PC-3 (cell line): ENCODE measurements at regions not wholly inside any gene's neighbourhood (a gene's known extent, or its start where the extent isn't known, plus 50 kb on each side); places are given as distances from the start of the nearest gene placed in this dataset.

ENCODE experiments used
- ATAC-seq: fragments of 200-7000 bp; cut with Tn5 transposase; 2 replicates; pipeline ENCODE4 v1.9.1; 2020; ENCODE audit warnings: mild to moderate bottlenecking, moderate library complexity
- BruUV-seq: library from RNA; stranded (reverse); fragments of 400-500 nt; replicated peaks from 2 replicates; lab custom pipeline; 2021; lab: Mats Ljungman, UMichigan
- CTCF ChIA-PET: fragments of 300-600 bp; sonication (Branson Sonifier 250); formaldehyde crosslinking; loops from one replicate; lab custom pipeline; 2022; ENCODE audit warnings: antibody characterized with exemption; lab: Charles Lee
- POLR2A ChIA-PET: fragments of 300-600 bp; sonication (Branson Sonifier 250); formaldehyde crosslinking; loops from one replicate; lab custom pipeline; 2022; ENCODE audit warnings: antibody characterized with exemption; ENCODE audit not compliant: unreplicated experiment; lab: Charles Lee
- DNase-seq: peaks from one replicate; pipeline ENCODE4 v3.0.0-alpha.2; 2015
- H2AFZ ChIP-seq: fragments of 300-600 bp; sonication (generic); 2 replicates; pipeline ENCODE4 v1.6.0; 2016; ENCODE audit warnings: antibody characterized with exemption, low read length
- H3F3A ChIP-seq: fragments of 300-600 bp; sonication (generic); one replicate; pipeline ENCODE4 v1.6.0; 2017; ENCODE audit warnings: antibody characterized with exemption, low read length, control low read depth, mild to moderate bottlenecking; ENCODE audit not compliant: unreplicated experiment
- H3K27ac ChIP-seq: fragments of 300-600 bp; sonication (generic); 2 replicates; pipeline ENCODE4 v1.5.1; 2016; ENCODE audit warnings: mild to moderate bottlenecking, low read length
- H3K27me3 ChIP-seq: fragments of 300-600 bp; sonication (generic); 2 replicates; pipeline ENCODE4 v1.6.1; 2016; ENCODE audit warnings: low read length, mixed read lengths
- H3K36me3 ChIP-seq: fragments of 300-600 bp; sonication (generic); 2 replicates; pipeline ENCODE4 v1.6.1; 2016; ENCODE audit warnings: low read depth, mixed run types, low read length, mixed read lengths
- H3K4me1 ChIP-seq: fragments of 300-600 bp; sonication (generic); 2 replicates; pipeline ENCODE4 v1.5.1; 2016; ENCODE audit warnings: low read length; ENCODE audit not compliant: insufficient read depth
- H3K4me2 ChIP-seq: fragments of 300-600 bp; sonication (generic); 2 replicates; pipeline ENCODE4 v1.6.0; 2016; ENCODE audit warnings: low read length
- H3K4me3 ChIP-seq: fragments of 300-600 bp; sonication (generic); 2 replicates; pipeline ENCODE4 v1.5.1; 2016; ENCODE audit warnings: mild to moderate bottlenecking, low read length, mixed read lengths
- H3K79me2 ChIP-seq: fragments of 300-600 bp; sonication (generic); 2 replicates; pipeline ENCODE4 v1.6.1; 2017; ENCODE audit warnings: low read length, mixed read lengths
- H3K9ac ChIP-seq: fragments of 300-600 bp; sonication (generic); 2 replicates; pipeline ENCODE4 v1.6.0; 2016; ENCODE audit warnings: mild to moderate bottlenecking, low read length
- H3K9me2 ChIP-seq: fragments of 300-600 bp; sonication (generic); replicated peaks from 2 replicates; pipeline ENCODE4 v1.6.1; 2016; ENCODE audit warnings: mixed run types, low read length, mixed read lengths
- H3K9me3 ChIP-seq: fragments of 300-600 bp; sonication (generic); 2 replicates; pipeline ENCODE4 v1.6.1; 2016; ENCODE audit warnings: low read length, mixed read lengths
- H4K20me1 ChIP-seq: fragments of 300-600 bp; sonication (generic); 2 replicates; pipeline ENCODE4 v1.6.1; 2016; ENCODE audit warnings: low read length, mixed read lengths
- CTCF ChIP-seq: fragments of 300-600 bp; sonication (generic); conservative IDR thresholded peaks from 2 replicates; pipeline ENCODE4 v1.5.1; 2017; ENCODE audit warnings: antibody characterized with exemption, low read depth, mild to moderate bottlenecking, low read length
- EZH2 ChIP-seq: fragments of 300-600 bp; sonication (generic); IDR thresholded peaks from one replicate; pipeline ENCODE4 v1.6.1; 2017; ENCODE audit warnings: antibody characterized with exemption, mild to moderate bottlenecking, low read length; ENCODE audit not compliant: unreplicated experiment
- EZH2phosphoT487 ChIP-seq: fragments of 300-600 bp; sonication (generic); IDR thresholded peaks from 2 replicates; pipeline ENCODE4 v1.6.1; 2018; ENCODE audit warnings: mild to moderate bottlenecking, antibody characterized with exemption, low read length, borderline replicate concordance
- intact Hi-C: fragments of 100-400 bp; cut with micrococcal nuclease; formaldehyde crosslinking; loops from 2 replicates; pipeline ENCODE4 v1.9.0; 2023

GRCh38 chr12:67919406-67919805 is 69.8 kb upstream of the IFNG-AS1 start:
- H4K20me1 ChIP-seq = no peaks in the 10 kb centered on the region
- ATAC-seq = peak; percentile 90
- H3K9ac ChIP-seq = no peak overlapping the region
- CTCF ChIA-PET = no interaction called here
- peaks cover 4% of the 10 kb centered on the region for H3F3A ChIP-seq
- H2AFZ ChIP-seq = no peak overlapping the region
- peak overlapping the region; percentile 57 for H3K4me2 ChIP-seq
- intact Hi-C loops = loop anchor here (10.0 kb wide), 1 partner anchor 205 kb away; no protein-coding TSS in a partner anchor
- H3K36me3 ChIP-seq = no peaks in the 10 kb centered on the region
- peak; percentile 74 for DNase-seq
- no peaks in the 10 kb centered on the region for H3K79me2 ChIP-seq
- H3K9me2 ChIP-seq = no peaks in the 10 kb centered on the region
- peak overlapping the region; percentile 33 for H3K27ac ChIP-seq
- POLR2A ChIA-PET = no interaction called here
- H3K4me1 ChIP-seq = peaks cover 33% of the 10 kb centered on the region
- no peaks in the 10 kb centered on the region for H3K9me3 ChIP-seq
- BruUV-seq = no TSS peak
- no peak overlapping the region for H3K4me3 ChIP-seq
- TF ChIP-seq EZH2 (no peak), CTCF (no peak), EZH2phosphoT487 (no peak)
- no peaks in the 10 kb centered on the region for H3K27me3 ChIP-seq

- ChIA-PET CTCF (no interaction called here), POLR2A (interaction anchor here (0.6 kb wide), 1 partner anchor 10 kb away, joined by 5 read pairs; no protein-coding TSS in a partner anchor)
- Histone ChIP-seq H3K27me3 (no peaks in the 10 kb centered on the region), H3K4me2 (peak overlapping the region; percentile 57), H3K36me3 (no peaks in the 10 kb centered on the region), H3K4me3 (no peak overlapping the region), H3K9ac (no peak overlapping the region), H3K4me1 (peaks cover 33% of the 10 kb centered on the region), H3F3A (peaks cover 4% of the 10 kb centered on the region), H4K20me1 (no peaks in the 10 kb centered on the region), H2AFZ (no peak overlapping the region), H3K79me2 (no peaks in the 10 kb centered on the region), H3K9me2 (no peaks in the 10 kb centered on the region), H3K27ac (peak overlapping the region; percentile 19), H3K9me3 (no peaks in the 10 kb centered on the region)
- intact Hi-C loops = no loop called here
- no peak for TF ChIP-seq EZH2phosphoT487
- no peak for TF ChIP-seq CTCF
- no peak for TF ChIP-seq EZH2
- ATAC-seq (peak; percentile 39; the same call in 1 of the 2 replicates), DNase-seq (peak; percentile 80)
- no TSS peak for BruUV-seq
Measured at GRCh38 chr12:67920413-67920812, 68.8 kb upstream of the IFNG-AS1 start.

DNA sequence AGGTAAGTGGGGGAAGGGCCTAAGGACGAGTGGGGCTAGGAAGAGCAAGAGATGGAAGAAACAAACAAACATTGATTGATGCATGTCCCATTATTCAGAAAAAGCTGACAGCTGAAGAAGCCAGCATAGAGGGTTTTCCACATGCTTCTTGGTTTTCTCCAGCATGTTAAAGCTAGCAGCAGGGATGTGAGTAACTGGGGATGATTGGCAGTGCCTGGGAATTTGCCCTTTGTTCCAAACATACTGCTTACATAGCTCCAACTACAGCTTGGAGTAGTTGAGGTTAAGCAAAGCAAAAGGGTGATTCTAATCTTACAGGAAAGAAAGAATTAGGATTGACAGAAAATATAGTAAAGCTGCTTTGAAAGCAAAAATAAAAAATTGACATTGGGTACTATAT is 68.0 kb upstream of the IFNG-AS1 start:
- CTCF ChIA-PET = no interaction called here
- ATAC-seq (no peak; the same call in 1 of the 2 replicates), DNase-seq (peak; percentile 53)
- Histone ChIP-seq H3K9me3 (no peaks in the 10 kb centered on the region), H4K20me1 (no peaks in the 10 kb centered on the region), H3K79me2 (no peaks in the 10 kb centered on the region), H3F3A (peaks cover 4% of the 10 kb centered on the region), H3K4me2 (0 out of 2 replicates have a peak overlapping the region, but pooled peaks have one; percentile 57), H3K36me3 (no peaks in the 10 kb centered on the region), H3K9ac (no peak overlapping the region), H3K27ac (no peak overlapping the region), H3K9me2 (no peaks in the 10 kb centered on the region), H3K4me3 (no peak overlapping the region), H3K27me3 (no peaks in the 10 kb centered on the region), H2AFZ (no peak overlapping the region), H3K4me1 (peaks cover 33% of the 10 kb centered on the region)
- TF ChIP-seq CTCF (no peak), EZH2phosphoT487 (no peak), EZH2 (no peak)
- no TSS peak for BruUV-seq
- intact Hi-C loops = no loop called here
- POLR2A ChIA-PET = no interaction called here
